ENCODE measurements at regions not wholly inside any gene's neighbourhood (a gene's known extent, or its start where the extent isn't known, plus 50 kb on each side); places are given as distances from the start of the nearest gene placed in this dataset.

- TF ChIP-seq POLR2A (IDR thresholded peaks at IDR 0.05) (no peak), POLR2AphosphoS5 (IDR thresholded peaks at IDR 0.05) (no peak)
Measured at GRCh38 chr10:83469728-83470331, 669.5 kb upstream of the GHITM start.

Measured in prostate gland (tissue), 1 donor.